ENCODE measurements at regions not wholly inside any gene's neighbourhood (a gene's known extent, or its start where the extent isn't known, plus 50 kb on each side); places are given as distances from the start of the nearest gene placed in this dataset.

GRCh38 chr4:16278178-16278577 is 51.9 kb upstream of the TAPT1 start:
- intact Hi-C loops (cut with micrococcal nuclease) = no loop called here
